IMR-90 (cell line): ENCODE measurements at regions not wholly inside any gene's neighbourhood (a gene's known extent, or its start where the extent isn't known, plus 50 kb on each side); places are given as distances from the start of the nearest gene placed in this dataset.

Source experiments
- ATAC-seq: fragments of 200-7000 bp; cut with Tn5 transposase; 2 replicates; pipeline ENCODE4 v1.9.1; 2020; ENCODE audit warnings: low read depth, mild to moderate bottlenecking, moderate library complexity
- BruUV-seq: library from RNA; stranded (reverse); fragments of 400-500 nt; replicated peaks from 2 replicates; lab custom pipeline; 2021; lab: Mats Ljungman, UMichigan
- CTCF ChIA-PET: fragments of 300-600 bp; formaldehyde crosslinking; extraction: SDS; loops from one replicate; lab custom pipeline; 2021; ENCODE audit warnings: antibody characterized with exemption; lab: Yijun Ruan, JAX
- POLR2A ChIA-PET: fragments of 300-600 bp; sonication (Branson Sonifier 250); formaldehyde crosslinking; loops from one replicate; lab custom pipeline; 2022; ENCODE audit warnings: antibody characterized with exemption; ENCODE audit not compliant: unreplicated experiment; lab: Charles Lee
- DNase-seq: peaks from one replicate; pipeline ENCODE4 v3.0.0; 2013
- H2AFZ ChIP-seq: replicated peaks from 2 replicates; pipeline ENCODE3; 2013; ENCODE audit warnings: low read length, mild to moderate bottlenecking; ENCODE audit not compliant: poor library complexity
- H2AK5ac ChIP-seq: 2 replicates; pipeline ENCODE4 v1.6.1; 2013; ENCODE audit warnings: low read depth, low read length, inconsistent platforms
- H2AK9ac ChIP-seq: replicated peaks from 2 replicates; pipeline ENCODE3; 2013; ENCODE audit warnings: mild to moderate bottlenecking, low read depth, low read length, moderate library complexity; ENCODE audit not compliant: poor library complexity
- H2BK120ac ChIP-seq: 2 replicates; pipeline ENCODE4 v1.6.1; 2013; ENCODE audit warnings: low read depth, low read length, inconsistent platforms
- H2BK15ac ChIP-seq: 3 replicates; pipeline ENCODE4 v1.6.1; 2013; ENCODE audit warnings: low read depth, low read length, inconsistent platforms
- H2BK20ac ChIP-seq: 2 replicates; pipeline ENCODE4 v1.6.1; 2013; ENCODE audit warnings: low read depth, mild to moderate bottlenecking, inconsistent platforms, low read length, moderate library complexity
- H2BK5ac ChIP-seq: 2 replicates; pipeline ENCODE4 v1.6.1; 2013; ENCODE audit warnings: mild to moderate bottlenecking, low read depth, low read length, inconsistent platforms; ENCODE audit not compliant: poor library complexity, severe bottlenecking
- H3K14ac ChIP-seq: replicated peaks from 2 replicates; pipeline ENCODE4 v1.6.1; 2013; ENCODE audit warnings: low read depth, low read length, inconsistent platforms
- H3K18ac ChIP-seq: 2 replicates; pipeline ENCODE4 v1.6.1; 2013; ENCODE audit warnings: low read depth, low read length, control low read depth
- H3K23ac ChIP-seq: 2 replicates; pipeline ENCODE4 v1.6.1; 2013; ENCODE audit warnings: low read depth, low read length, inconsistent platforms
- H3K27ac ChIP-seq: 2 replicates; pipeline ENCODE4 v1.5.1; 2013; ENCODE audit warnings: mild to moderate bottlenecking, control low read depth, low read length; ENCODE audit not compliant: insufficient read depth
- H3K27me3 ChIP-seq: 2 replicates; pipeline ENCODE4 v1.6.1; 2013; ENCODE audit warnings: low read length; ENCODE audit not compliant: control insufficient read depth, insufficient read depth
- H3K36me3 ChIP-seq: 2 replicates; pipeline ENCODE4 v1.6.1; 2013; ENCODE audit warnings: low read length, mixed read lengths; ENCODE audit not compliant: control insufficient read depth, insufficient read depth
- H3K4ac ChIP-seq: 2 replicates; pipeline ENCODE4 v1.6.1; 2013; ENCODE audit warnings: low read depth, low read length, inconsistent platforms
- H3K4me1 ChIP-seq: 2 replicates; pipeline ENCODE4 v1.6.1; 2013; ENCODE audit warnings: low read length, mixed read lengths; ENCODE audit not compliant: control insufficient read depth, insufficient read depth
- H3K4me2 ChIP-seq: 2 replicates; pipeline ENCODE4 v1.6.1; 2013; ENCODE audit warnings: low read depth, mild to moderate bottlenecking, control low read depth, low read length, moderate library complexity
- H3K4me3 ChIP-seq: 2 replicates; pipeline ENCODE4 v1.5.1; 2013; ENCODE audit warnings: low read depth, mild to moderate bottlenecking, control low read depth, low read length, moderate library complexity; ENCODE audit not compliant: insufficient read depth
- H3K56ac ChIP-seq: 2 replicates; pipeline ENCODE4 v1.6.1; 2013; ENCODE audit warnings: low read length, inconsistent platforms; ENCODE audit not compliant: insufficient read depth; ENCODE audit errors: extremely low read depth
- H3K79me1 ChIP-seq, 2 experiments: 2 replicates each; pipeline ENCODE4 v1.6.1; 2013; ENCODE audit warnings: low read length in 2 of 2, inconsistent platforms in 1 of 2, low read depth in 1 of 2
- H3K9ac ChIP-seq: 2 replicates; pipeline ENCODE4 v1.6.1; 2013; ENCODE audit warnings: low read depth, low read length, control low read depth
- H3K9me1 ChIP-seq: 2 replicates; pipeline ENCODE4 v1.6.1; 2013; ENCODE audit warnings: low read length, inconsistent platforms; ENCODE audit not compliant: insufficient read depth
- H3K9me3 ChIP-seq: 2 replicates; pipeline ENCODE4 v1.6.1; 2013; ENCODE audit warnings: low read length; ENCODE audit not compliant: control insufficient read depth, insufficient read depth
- H4K20me1 ChIP-seq: 2 replicates; pipeline ENCODE4 v1.6.1; 2013; ENCODE audit warnings: low read length, inconsistent platforms; ENCODE audit not compliant: insufficient read depth
- H4K5ac ChIP-seq: 2 replicates; pipeline ENCODE4 v1.6.1; 2013; ENCODE audit warnings: mild to moderate bottlenecking, low read depth, low read length, control low read depth
- H4K8ac ChIP-seq, 2 experiments: 2 replicates each; pipeline ENCODE4 v1.6.1; 2013; ENCODE audit warnings: low read depth in 2 of 2, low read length in 2 of 2, control low read depth in 1 of 2, inconsistent platforms in 1 of 2
- H4K91ac ChIP-seq: 2 replicates; pipeline ENCODE4 v1.6.1; 2013; ENCODE audit warnings: low read depth, low read length, inconsistent platforms; ENCODE audit not compliant: insufficient read depth
- BHLHE40 ChIP-seq: fragments of 150-350 bp; IDR thresholded peaks from 2 replicates; pipeline ENCODE4 v1.6.1; 2016; ENCODE audit warnings: mild to moderate bottlenecking, low read depth, low read length
- CEBPB ChIP-seq: IDR thresholded peaks from 2 replicates; pipeline ENCODE4 v1.6.1; 2012; ENCODE audit warnings: low read depth, low read length, improper control_type of control experiment
- CHD1 ChIP-seq: IDR thresholded peaks from 2 replicates; pipeline ENCODE4 v1.6.1; 2012; ENCODE audit warnings: low read depth, low read length, improper control_type of control experiment
- CTCF ChIP-seq: conservative IDR thresholded peaks from 2 replicates; pipeline ENCODE4 v1.5.1; 2012; ENCODE audit warnings: mild to moderate bottlenecking, low read depth, low read length, improper control_type of control experiment
- ELK1 ChIP-seq: fragments of 150-350 bp; IDR thresholded peaks from 2 replicates; pipeline ENCODE4 v1.6.1; 2016; ENCODE audit warnings: low read depth, mild to moderate bottlenecking, low read length, moderate library complexity, borderline replicate concordance
- FOS ChIP-seq: fragments of 150-350 bp; IDR thresholded peaks from 2 replicates; pipeline ENCODE4 v1.6.1; 2016; ENCODE audit warnings: low read depth, low read length
- MAFK ChIP-seq: IDR thresholded peaks from 2 replicates; pipeline ENCODE4 v1.6.1; 2012; ENCODE audit warnings: low read depth, low read length, improper control_type of control experiment
- MAZ ChIP-seq: IDR thresholded peaks from 2 replicates; pipeline ENCODE4 v1.6.1; 2012; ENCODE audit warnings: low read depth, mild to moderate bottlenecking, low read length, improper control_type of control experiment, moderate library complexity, borderline replicate concordance
- MXI1 ChIP-seq: IDR thresholded peaks from 2 replicates; pipeline ENCODE4 v1.6.1; 2012; ENCODE audit warnings: low read depth, mild to moderate bottlenecking, low read length, moderate library complexity, borderline replicate concordance
- NFE2L2 ChIP-seq: fragments of 150-350 bp; IDR thresholded peaks from 2 replicates; pipeline ENCODE4 v1.6.1; 2016; ENCODE audit warnings: low read depth, mild to moderate bottlenecking, low read length
- POLR2A ChIP-seq: IDR thresholded peaks from 2 replicates; pipeline ENCODE4 v1.6.1; 2012; ENCODE audit warnings: mild to moderate bottlenecking, low read depth, low read length
- RAD21 ChIP-seq: IDR thresholded peaks from 2 replicates; pipeline ENCODE4 v1.6.1; 2012; ENCODE audit warnings: low read length, improper control_type of control experiment
- RCOR1 ChIP-seq: IDR thresholded peaks from 2 replicates; pipeline ENCODE4 v1.6.1; 2012; ENCODE audit warnings: mild to moderate bottlenecking, low read length, improper control_type of control experiment; ENCODE audit not compliant: insufficient replicate concordance
- RFX5 ChIP-seq: IDR thresholded peaks from 2 replicates; pipeline ENCODE4 v1.8.0; 2012; ENCODE audit warnings: low read depth, mild to moderate bottlenecking, low read length, moderate library complexity
- SMC3 ChIP-seq: fragments of 150-350 bp; IDR thresholded peaks from 2 replicates; pipeline ENCODE4 v1.6.1; 2016; ENCODE audit warnings: low read depth, mild to moderate bottlenecking, antibody characterized with exemption, low read length, moderate library complexity
- USF2 ChIP-seq: fragments of 150-350 bp; IDR thresholded peaks from 2 replicates; pipeline ENCODE4 v1.6.1; 2017; ENCODE audit warnings: mild to moderate bottlenecking, antibody characterized with exemption, low read length, low read depth
- WGBS, 2 experiments: methylation state at CpG; one replicate each; pipeline versions ENCODE4 v1.1.5 to v1.1.7; 2013; ENCODE audit warnings: missing lambda C conversion rate in 2 of 2; ENCODE audit not compliant: insufficient read length in 1 of 2; ENCODE audit errors: extremely low coverage in 2 of 2; 5-methylcytosine and 5-hydroxymethylcytosine counted together
- dilution Hi-C: fragments of 300-500 bp; cut with HindIII; formaldehyde crosslinking; loops from one replicate; pipeline ENCODE4 v1.14.3; 2018; ENCODE audit warnings: low sequenced_read_pairs; ENCODE audit not compliant: unreplicated experiment
- in situ Hi-C: fragments of 300-500 bp; cut with MboI; formaldehyde crosslinking; loops from 3 replicates; pipeline ENCODE4 v1.14.3; 2019; ENCODE audit warnings: low sequenced_read_pairs, inconsistent platforms, mixed read lengths
- intact Hi-C: fragments of 100-400 bp; cut with micrococcal nuclease; formaldehyde crosslinking; loops from 2 replicates; pipeline ENCODE4 v1.10.0; 2022

DNA sequence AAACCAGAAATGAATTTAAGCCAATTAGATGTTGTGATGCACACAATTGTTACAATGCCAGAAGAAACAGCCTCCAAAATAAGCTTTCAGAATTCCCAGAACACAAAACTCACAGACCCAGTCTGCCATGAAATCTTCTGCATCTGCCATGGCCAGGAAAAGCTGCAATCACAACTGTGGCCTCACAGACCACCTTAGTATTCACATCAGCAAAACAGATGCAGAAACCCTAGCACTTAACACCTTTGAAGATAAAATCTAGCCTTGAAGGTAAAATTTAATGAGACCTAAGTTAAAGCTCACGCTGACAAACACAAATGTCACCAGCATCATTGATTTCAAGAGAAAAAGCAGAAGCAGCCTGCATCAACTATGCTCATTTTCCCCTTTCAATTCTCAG, 566.8 kb upstream of the TMPRSS15 start:
- intact Hi-C loops, result no loop called here
- no peak overlapping the region for H3K4ac ChIP-seq
- BruUV-seq, result no TSS peak
- no CpG with 5 or more reads among the region's 1 CpG for WGBS, 2 experiments
- H3K79me1 ChIP-seq, result no peaks in the 10 kb centered on the region
- H3K4me2 ChIP-seq, result no peak overlapping the region
- dilution Hi-C loops, result no loop called here
- H3K9me3 ChIP-seq, result peaks cover 5% of the 10 kb centered on the region; the same call in 1 of the 2 replicates
- no peaks in the 10 kb centered on the region for H4K20me1 ChIP-seq
- no peak overlapping the region for H3K56ac ChIP-seq
- H4K91ac ChIP-seq, result no peak overlapping the region
- no peaks in the 10 kb centered on the region for H3K36me3 ChIP-seq
- no peak overlapping the region for H4K5ac ChIP-seq
- H3K9ac ChIP-seq, result no peak overlapping the region
- H2AK9ac ChIP-seq, result no peak overlapping the region
- no peak overlapping the region for H3K23ac ChIP-seq
- H4K8ac ChIP-seq, result no peak overlapping the region
- ATAC-seq (no peak), DNase-seq (no peak)
- no peak overlapping the region for H2BK5ac ChIP-seq
- no peak overlapping the region for H2BK120ac ChIP-seq
- no peak overlapping the region for H3K4me3 ChIP-seq
- CTCF ChIA-PET, result no interaction called here
- H2AK5ac ChIP-seq, result no peak overlapping the region
- H3K27me3 ChIP-seq, result no peaks in the 10 kb centered on the region
- no peak overlapping the region for H3K27ac ChIP-seq
- no peaks in the 10 kb centered on the region for H3K9me1 ChIP-seq
- in situ Hi-C loops, result no loop called here
- H2AFZ ChIP-seq, result no peak overlapping the region
- no peak overlapping the region for H2BK15ac ChIP-seq
- no peak overlapping the region for H3K14ac ChIP-seq
- POLR2A ChIA-PET, result no interaction called here
- H2BK20ac ChIP-seq, result no peak overlapping the region
- no peak overlapping the region for H3K18ac ChIP-seq
- TF ChIP-seq NFE2L2, result no peak
- no peak for TF ChIP-seq MAFK
- TF ChIP-seq RCOR1, result no peak
- no peak for TF ChIP-seq RFX5
- no peak for TF ChIP-seq MXI1
- no peak for TF ChIP-seq CTCF
- TF ChIP-seq CHD1, result no peak
- no peak for TF ChIP-seq POLR2A
- no peak for TF ChIP-seq MAZ
- TF ChIP-seq SMC3, result no peak
- TF ChIP-seq CEBPB, result no peak
- TF ChIP-seq USF2, result no peak
- TF ChIP-seq RAD21, result no peak
- no peak for TF ChIP-seq BHLHE40
- no peak for TF ChIP-seq ELK1
- no peak for TF ChIP-seq FOS
- no peaks in the 10 kb centered on the region for H3K4me1 ChIP-seq
